Suprapubic skin (tissue), 4 donors: ENCODE measurements at regions not wholly inside any gene's neighbourhood (a gene's known extent, or its start where the extent isn't known, plus 50 kb on each side); places are given as distances from the start of the nearest gene placed in this dataset.
A peak's percentile ranks its signal among the peaks of the same experiment; 100 is the strongest.
"Not testable (repeated sequence)": the region's sequence is repeated elsewhere in the genome, so short reads cannot be mapped to it uniquely, and the experiment has no call there.

ENCODE experiments used
- DNase-seq, 2 donors: peaks; one replicate each; pipeline ENCODE4 v3.0.0-alpha.2; 2019; ENCODE audit warnings: low spot score in 2 of 2
- H3K27ac ChIP-seq: fragments of 200-600 bp; sonication (generic); one replicate; pipeline ENCODE4 v1.5.1; 2019
- H3K27me3 ChIP-seq: fragments of 200-600 bp; sonication (generic); one replicate; pipeline ENCODE4 v1.5.1; 2019
- H3K36me3 ChIP-seq: fragments of 200-600 bp; sonication (generic); one replicate; pipeline ENCODE4 v1.5.1; 2019
- H3K4me1 ChIP-seq: fragments of 200-600 bp; sonication (generic); one replicate; pipeline ENCODE4 v1.5.1; 2019
- H3K4me3 ChIP-seq: fragments of 200-600 bp; sonication (generic); one replicate; pipeline ENCODE4 v1.5.1; 2019; ENCODE audit warnings: mild to moderate bottlenecking
- H3K9me3 ChIP-seq: fragments of 200-600 bp; sonication (generic); one replicate; pipeline ENCODE4 v1.5.1; 2019
- EP300 ChIP-seq: sonication (generic); formaldehyde crosslinking; IDR thresholded peaks from one replicate; pipeline ENCODE4 v1.6.1; 2017; ENCODE audit warnings: antibody characterized with exemption
- POLR2A ChIP-seq, 2 donors: fragments of 450-650 bp; IDR thresholded peaks; one replicate each; pipeline ENCODE4 v1.6.1; 2017; ENCODE audit warnings: antibody characterized with exemption in 2 of 2, mild to moderate bottlenecking in 2 of 2, moderate library complexity in 2 of 2
- POLR2AphosphoS5 ChIP-seq, 3 donors: sonication (generic); formaldehyde crosslinking; IDR thresholded peaks; one replicate each; pipeline ENCODE4 v1.6.1; 2017; ENCODE audit warnings: antibody characterized with exemption in 3 of 3
- WGBS: methylation state at CpG from one replicate; pipeline ENCODE4 v1.1.5; 2018; 5-methylcytosine and 5-hydroxymethylcytosine counted together
- TF ChIP-seq, protein P1 (sequence below), 2 donors: fragments of 200-600 bp in 1 of 2; fragments of 450-650 bp in 1 of 2; sonication (generic) in 1 of 2; IDR thresholded peaks; one replicate each; pipeline ENCODE4 v1.5.1; 2016 to 2019; ENCODE audit warnings: antibody characterized with exemption in 2 of 2, mild to moderate bottlenecking in 1 of 2, moderate library complexity in 1 of 2

DNA sequence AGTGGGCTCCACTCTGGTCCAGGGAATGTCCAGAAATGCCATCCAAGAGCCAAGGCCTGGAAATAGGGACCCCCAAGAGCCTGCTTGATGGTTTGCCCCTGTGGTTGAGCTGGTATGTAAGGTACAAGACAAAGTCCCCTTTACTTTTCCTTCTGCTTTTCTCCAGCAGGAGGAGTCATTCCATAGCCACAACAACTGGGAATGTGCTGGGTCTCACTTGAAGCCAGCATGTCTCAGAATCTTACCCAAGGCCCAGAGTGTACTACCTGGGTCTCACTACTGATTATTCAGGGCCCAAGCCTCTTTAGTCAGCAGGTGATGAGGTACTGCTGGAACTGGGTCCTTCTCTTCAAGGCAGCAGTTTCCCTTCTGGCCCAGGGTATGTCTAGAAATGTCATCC is 62.1 kb upstream of the CD55 start:
- DNase-seq, result no peak
- Histone ChIP-seq H3K4me3 (no peak overlapping the region), H3K9me3 (no peaks in the 10 kb centered on the region), H3K36me3 (no peaks in the 10 kb centered on the region), H3K4me1 (no peaks in the 10 kb centered on the region), H3K27me3 (no peaks in the 10 kb centered on the region), H3K27ac (no peak overlapping the region)
- TF ChIP-seq, protein P1, sequence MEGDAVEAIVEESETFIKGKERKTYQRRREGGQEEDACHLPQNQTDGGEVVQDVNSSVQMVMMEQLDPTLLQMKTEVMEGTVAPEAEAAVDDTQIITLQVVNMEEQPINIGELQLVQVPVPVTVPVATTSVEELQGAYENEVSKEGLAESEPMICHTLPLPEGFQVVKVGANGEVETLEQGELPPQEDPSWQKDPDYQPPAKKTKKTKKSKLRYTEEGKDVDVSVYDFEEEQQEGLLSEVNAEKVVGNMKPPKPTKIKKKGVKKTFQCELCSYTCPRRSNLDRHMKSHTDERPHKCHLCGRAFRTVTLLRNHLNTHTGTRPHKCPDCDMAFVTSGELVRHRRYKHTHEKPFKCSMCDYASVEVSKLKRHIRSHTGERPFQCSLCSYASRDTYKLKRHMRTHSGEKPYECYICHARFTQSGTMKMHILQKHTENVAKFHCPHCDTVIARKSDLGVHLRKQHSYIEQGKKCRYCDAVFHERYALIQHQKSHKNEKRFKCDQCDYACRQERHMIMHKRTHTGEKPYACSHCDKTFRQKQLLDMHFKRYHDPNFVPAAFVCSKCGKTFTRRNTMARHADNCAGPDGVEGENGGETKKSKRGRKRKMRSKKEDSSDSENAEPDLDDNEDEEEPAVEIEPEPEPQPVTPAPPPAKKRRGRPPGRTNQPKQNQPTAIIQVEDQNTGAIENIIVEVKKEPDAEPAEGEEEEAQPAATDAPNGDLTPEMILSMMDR (IDR thresholded peaks at IDR 0.05), result peak in 1 of 2 donors; percentile 23
- TF ChIP-seq EP300 (no peak), POLR2AphosphoS5 (IDR thresholded peaks at IDR 0.05) (no peak)

- TF ChIP-seq POLR2A (IDR thresholded peaks at IDR 0.05) (no peak), POLR2AphosphoS5 (IDR thresholded peaks at IDR 0.05) (no peak), EP300 (no peak)
- TF ChIP-seq, protein P1 (IDR thresholded peaks at IDR 0.05), result no peak
- H3K27ac ChIP-seq, result no peak overlapping the region
These were observed 59.5 kb upstream of the CD55 start for GRCh38 chr1:207261971-207262370.

DNA sequence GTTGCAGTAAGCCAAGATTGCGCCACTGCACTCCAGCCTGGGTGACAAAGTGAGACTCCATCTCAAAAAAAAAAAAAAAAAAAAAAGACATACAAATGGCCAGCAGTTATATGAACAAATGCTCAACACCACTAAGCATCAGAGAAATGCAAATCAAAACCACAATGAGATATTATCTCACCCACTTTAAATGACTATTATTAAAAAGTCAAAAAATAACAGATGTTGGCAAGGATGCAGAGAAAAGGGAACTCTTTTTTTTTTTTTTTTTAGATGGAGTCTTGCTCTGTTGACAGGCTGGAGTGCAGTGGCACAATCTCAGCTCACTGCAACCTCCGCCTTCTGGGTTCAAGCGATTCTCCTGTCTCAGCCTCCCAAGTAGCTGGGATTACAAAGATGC is 58.6 kb upstream of the CD55 start:
- H3K4me3 ChIP-seq, H3K4me1 ChIP-seq, H3K9me3 ChIP-seq, H3K27me3 ChIP-seq, H3K27ac ChIP-seq, DNase-seq, H3K36me3 ChIP-seq: not testable (repeated sequence)
- WGBS, result 96% methylated on average over 3 of the region's 3 CpGs

More at GRCh38 chr1:207261971-207262370, 59.5 kb upstream of the CD55 start:
- no peak for DNase-seq
- no peaks in the 10 kb centered on the region for H3K36me3 ChIP-seq
- H3K4me1 ChIP-seq, result no peaks in the 10 kb centered on the region
- no peak overlapping the region for H3K4me3 ChIP-seq
- no peaks in the 10 kb centered on the region for H3K9me3 ChIP-seq
- no peaks in the 10 kb centered on the region for H3K27me3 ChIP-seq

DNA sequence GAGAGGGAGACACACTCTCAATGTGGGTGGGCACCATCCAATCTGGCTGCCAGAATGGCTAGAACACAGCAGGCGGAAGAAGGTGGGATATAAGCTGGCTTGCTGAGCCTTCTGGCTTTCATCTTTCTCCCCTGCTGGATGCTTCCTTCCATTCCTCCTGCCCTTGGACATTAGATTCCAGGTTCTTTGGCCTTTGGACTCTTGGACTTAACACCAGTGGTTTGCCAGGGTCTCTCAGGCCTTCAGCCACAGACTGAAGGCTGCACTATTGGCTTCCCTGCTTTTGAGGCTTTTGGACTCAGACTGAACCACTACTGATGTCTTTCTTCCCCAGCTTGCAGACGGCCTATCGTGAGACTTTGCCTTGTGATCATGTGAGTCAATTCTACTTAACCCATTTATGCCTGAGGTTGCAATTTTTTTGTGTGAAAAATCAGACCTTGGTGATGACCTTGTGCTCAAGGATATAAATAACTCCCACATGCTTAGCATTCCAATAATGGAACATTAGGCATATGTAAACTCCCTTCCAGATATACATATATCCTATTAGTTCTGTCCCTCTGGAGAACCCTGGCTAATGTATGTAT is 56.7 kb upstream of the CD55 start:
- no peaks in the 10 kb centered on the region for H3K36me3 ChIP-seq
- 68% methylated on average over 3 of the region's 3 CpGs for WGBS
- no peaks in the 10 kb centered on the region for H3K9me3 ChIP-seq
- no peak overlapping the region for H3K27ac ChIP-seq
- TF ChIP-seq, protein P1 (IDR thresholded peaks at IDR 0.05), result no peak
- TF ChIP-seq POLR2A (IDR thresholded peaks at IDR 0.05) (no peak), POLR2AphosphoS5 (IDR thresholded peaks at IDR 0.05) (no peak), EP300 (no peak)
- H3K4me3 ChIP-seq, result no peak overlapping the region
- DNase-seq, result no peak
- no peaks in the 10 kb centered on the region for H3K4me1 ChIP-seq
- no peaks in the 10 kb centered on the region for H3K27me3 ChIP-seq

DNA sequence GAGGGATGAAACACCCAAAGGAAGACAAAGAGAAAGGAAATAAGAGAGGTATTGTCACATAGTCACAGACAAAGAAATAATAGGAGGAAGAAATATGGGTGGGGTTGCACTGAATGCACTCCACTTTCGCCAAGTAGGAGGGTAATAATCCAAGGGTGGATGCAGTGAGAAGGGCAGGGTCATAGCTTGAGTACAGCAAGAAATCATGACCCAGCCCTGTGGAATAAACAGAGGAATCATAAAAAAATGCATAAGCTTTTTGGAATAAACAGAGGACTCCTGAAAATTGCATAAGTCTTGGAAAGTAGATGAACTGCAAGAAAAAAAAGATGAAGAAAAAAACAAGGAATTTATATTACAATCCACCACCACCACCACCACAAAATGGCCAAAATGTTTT is 53.1 kb upstream of the CD55 start:
- TF ChIP-seq POLR2AphosphoS5 (IDR thresholded peaks at IDR 0.05) (no peak), POLR2A (IDR thresholded peaks at IDR 0.05) (no peak), EP300 (no peak)
- TF ChIP-seq, protein P1 (IDR thresholded peaks at IDR 0.05), result no peak
- no peak overlapping the region for H3K4me3 ChIP-seq
- no peaks in the 10 kb centered on the region for H3K36me3 ChIP-seq
- H3K4me1 ChIP-seq, result no peaks in the 10 kb centered on the region
- DNase-seq, result no peak
- no peak overlapping the region for H3K27ac ChIP-seq
- H3K27me3 ChIP-seq, result no peaks in the 10 kb centered on the region
- 64% methylated on average over 1 of the region's 1 CpG for WGBS
- H3K9me3 ChIP-seq, result no peaks in the 10 kb centered on the region
